K562 (cell line): ENCODE measurements at regions not wholly inside any gene's neighbourhood (a gene's known extent, or its start where the extent isn't known, plus 50 kb on each side); places are given as distances from the start of the nearest gene placed in this dataset.

Source experiments
- ATAC-seq: fragments of 200-7000 bp; cut with Tn5 transposase; 3 replicates; pipeline ENCODE4 v1.9.1; 2020; ENCODE audit warnings: moderate library complexity
- BruUV-seq: library from RNA; stranded (reverse); fragments of 400-500 nt; replicated peaks from 2 replicates; lab custom pipeline; 2021; lab: Mats Ljungman, UMichigan
- CTCF ChIA-PET: fragments of 300-600 bp; formaldehyde crosslinking; extraction: SDS; loops from one replicate; lab custom pipeline; 2021; ENCODE audit warnings: low intra/inter-chr PET ratio; lab: Yijun Ruan, JAX
- POLR2A ChIA-PET: fragments of 300-600, 350-650 bp; sonication (Branson Sonifier 250); formaldehyde crosslinking; extraction: SDS; loops from one replicate; lab custom pipeline; 2021; ENCODE audit warnings: antibody characterized with exemption, inconsistent platforms; lab: Yijun Ruan, JAX
- DNase-seq, 4 experiments: peaks; one replicate each; pipeline versions ENCODE4 v3.0.0 to v3.0.0-alpha.2; 2011 to 2018; ENCODE audit warnings: low spot score in 3 of 4, mixed read lengths in 3 of 4; ENCODE audit errors: extremely low read depth in 1 of 4
- FAIRE-seq: peaks from 2 replicates; lab custom pipeline; 2011; peaks lifted over from hg19 to GRCh38; lab: Jason Lieb, UNC
- H2AFZ ChIP-seq: 2 replicates; pipeline ENCODE4 v1.6.0; 2011; ENCODE audit warnings: low read depth, low read length, control low read depth, inconsistent platforms
- H3K27ac ChIP-seq: fragments of 200-600 bp; 3 replicates; pipeline ENCODE4 v1.8.0; 2011; ENCODE audit warnings: low read depth, mild to moderate bottlenecking, control low read depth, inconsistent platforms, low read length, moderate library complexity, mixed read lengths; ENCODE audit errors: extremely low read depth
- H3K27me3 ChIP-seq, 2 experiments: fragments of 300-600 bp in 1 of 2; 2 replicates in 1 of 2; 3 replicates in 1 of 2; pipeline versions ENCODE4 v1.6.0 to v1.8.0; 2011; ENCODE audit warnings: inconsistent platforms in 2 of 2, low read length in 2 of 2, mild to moderate bottlenecking in 1 of 2, mixed read lengths in 1 of 2, moderate library complexity in 1 of 2; ENCODE audit not compliant: control insufficient read depth in 2 of 2, insufficient read depth in 2 of 2
- H3K36me3 ChIP-seq: fragments of 300-600 bp; 3 replicates; pipeline ENCODE4 v1.8.0; 2011; ENCODE audit warnings: mild to moderate bottlenecking, low read length, inconsistent platforms; ENCODE audit not compliant: control insufficient read depth, insufficient read depth
- H3K4me1 ChIP-seq, 2 experiments: fragments of 200-600 bp in 1 of 2; replicated peaks in 1 of 2; 2 replicates in 1 of 2; 3 replicates in 1 of 2; pipeline versions ENCODE4 v1.5.1 to v1.8.0; 2011; ENCODE audit warnings: inconsistent platforms in 2 of 2, low read length in 2 of 2, mild to moderate bottlenecking in 1 of 2, mixed read lengths in 1 of 2, moderate library complexity in 1 of 2; ENCODE audit not compliant: control insufficient read depth in 2 of 2, insufficient read depth in 2 of 2
- H3K4me2 ChIP-seq: 2 replicates; pipeline ENCODE4 v1.6.1; 2011; ENCODE audit warnings: low read length, control low read depth, inconsistent platforms, mixed read lengths; ENCODE audit not compliant: insufficient read depth
- H3K4me3 ChIP-seq: fragments of 200-600 bp; sonication (generic), shearing (Covaris generic); 2 replicates; pipeline ENCODE4 v1.5.1; 2016; ENCODE audit warnings: control low read depth, inconsistent platforms
- H3K79me2 ChIP-seq: fragments of 200-600 bp; 3 replicates; pipeline ENCODE4 v1.8.0; 2011; ENCODE audit warnings: low read length, inconsistent platforms; ENCODE audit not compliant: control insufficient read depth, insufficient read depth
- H3K9ac ChIP-seq, 2 experiments: 2 replicates each; pipeline versions ENCODE4 v1.6.0 to v1.6.1; 2011; ENCODE audit warnings: low read depth in 2 of 2, low read length in 2 of 2, control low read depth in 1 of 2, inconsistent platforms in 1 of 2, mild to moderate bottlenecking in 1 of 2, mixed read lengths in 1 of 2; ENCODE audit not compliant: insufficient read depth in 1 of 2
- H3K9me1 ChIP-seq: one replicate; pipeline ENCODE4 v1.6.0; 2011; ENCODE audit warnings: inconsistent platforms, mild to moderate bottlenecking, low read length, moderate library complexity; ENCODE audit not compliant: control insufficient read depth, insufficient read depth
- H3K9me3 ChIP-seq: replicated peaks from 2 replicates; pipeline ENCODE4 v1.5.1; 2011; ENCODE audit warnings: low read depth, low read length, inconsistent platforms; ENCODE audit not compliant: control insufficient read depth, insufficient read depth
- H4K20me1 ChIP-seq: replicated peaks from 2 replicates; pipeline ENCODE4 v1.6.1; 2011; ENCODE audit warnings: low read length, inconsistent platforms, mixed read lengths; ENCODE audit not compliant: control insufficient read depth, insufficient read depth
- CREM ChIP-seq: IDR thresholded peaks from 2 replicates; pipeline ENCODE4 v1.6.1; 2014; ENCODE audit warnings: antibody characterized with exemption, low read depth
- HDAC1 ChIP-seq, 2 experiments: fragments of 450-650 bp; IDR thresholded peaks; 2 replicates each; pipeline ENCODE4 v1.6.1; 2016 to 2017; ENCODE audit warnings: inconsistent platforms in 1 of 2, mild to moderate bottlenecking in 1 of 2, moderate library complexity in 1 of 2
- HDAC3 ChIP-seq: fragments of 450-650 bp; IDR thresholded peaks from 2 replicates; pipeline ENCODE4 v1.6.1; 2018; ENCODE audit warnings: borderline replicate concordance, mild to moderate bottlenecking, moderate library complexity; ENCODE audit not compliant: partially characterized antibody
- HNRNPH1 ChIP-seq: fragments of 200-400 bp; formaldehyde crosslinking; optimal IDR thresholded peaks from 2 replicates; pipeline ENCODE3; 2017; ENCODE audit warnings: low read depth, mild to moderate bottlenecking, low read length, moderate library complexity
- KLF16 ChIP-seq: IDR thresholded peaks from 2 replicates; pipeline ENCODE4 v1.6.1; 2016; ENCODE audit warnings: antibody characterized with exemption
- SREBF1 ChIP-seq: fragments of 150-350 bp; IDR thresholded peaks from 2 replicates; pipeline ENCODE4 v1.6.1; 2014; ENCODE audit warnings: antibody characterized with exemption, low read depth, low read length, borderline replicate concordance
- TAF7 ChIP-seq: fragments of 450-650 bp; IDR thresholded peaks from 2 replicates; pipeline ENCODE4 v1.6.1; 2016; ENCODE audit warnings: missing genetic modification characterization, missing compliant biosample characterization
- ZNF12 ChIP-seq: sonication (generic); formaldehyde crosslinking; IDR thresholded peaks from 2 replicates; pipeline ENCODE4 v1.4.0; 2020; ENCODE audit warnings: mild to moderate bottlenecking, missing genetic modification reagents
- ZNF184 ChIP-seq: sonication (generic); formaldehyde crosslinking; IDR thresholded peaks from 2 replicates; pipeline ENCODE4 v1.5.0; 2020; ENCODE audit warnings: missing genetic modification reagents
- ZNF707 ChIP-seq: fragments of 250-450 bp; sonication (Bioruptor Pico); conservative IDR thresholded peaks from 2 replicates; pipeline ENCODE4 v1.8.0; 2022; ENCODE audit warnings: inconsistent platforms, mild to moderate bottlenecking, moderate library complexity
- ZNF766 ChIP-seq: fragments of 200-800 bp; sonication (Bioruptor generic); conservative IDR thresholded peaks from 2 replicates; pipeline ENCODE4 v1.6.1; 2016; ENCODE audit warnings: missing genetic modification characterization, missing compliant biosample characterization
- WGBS: fragments of 100-300 bp; shearing (Covaris generic); methylation state at CpG from one replicate; pipeline ENCODE4 v1.1.6; 2016; ENCODE audit warnings: low coverage, mixed read lengths; ENCODE audit not compliant: insufficient coverage; ENCODE audit errors: missing lambda C conversion rate; 5-methylcytosine and 5-hydroxymethylcytosine counted together
- in situ Hi-C: fragments of 300-500 bp; cut with MboI; formaldehyde crosslinking; loops from 4 replicates; pipeline ENCODE4 v1.15.0; 2018; ENCODE audit warnings: inconsistent platforms, mixed read lengths
- intact Hi-C: fragments of 100-400 bp; cut with micrococcal nuclease; formaldehyde crosslinking; loops from 2 replicates; pipeline ENCODE4 v1.14.2; 2022
- TF ChIP-seq, protein P1 (sequence below): fragments of 450-650 bp; IDR thresholded peaks from 2 replicates; pipeline ENCODE4 v1.6.1; 2016; ENCODE audit warnings: mild to moderate bottlenecking
- TF ChIP-seq, protein P2 (sequence below): fragments of 450-650 bp; IDR thresholded peaks from 2 replicates; pipeline ENCODE4 v1.7.0; 2016; ENCODE audit warnings: borderline replicate concordance

DNA sequence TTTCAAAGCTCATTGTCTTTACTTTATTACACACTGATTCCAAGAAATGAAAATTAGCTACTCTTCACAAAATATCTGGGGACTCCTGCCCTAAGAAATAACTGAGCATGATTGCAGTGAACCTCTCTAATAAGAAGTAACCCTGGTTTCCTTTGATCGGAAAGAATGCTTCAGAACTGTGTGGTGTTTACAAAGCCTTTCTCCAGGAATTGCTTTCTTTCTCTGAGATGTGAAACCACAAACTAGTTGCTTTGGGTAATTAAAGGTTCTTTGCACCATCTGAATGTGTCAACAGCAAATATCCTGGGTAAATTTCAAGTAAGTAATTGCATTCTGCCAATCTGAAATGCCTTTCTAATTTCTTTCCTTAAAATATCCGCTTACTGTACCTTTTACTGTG, 292.9 kb upstream of the SLIT2 start:
- intact Hi-C loops (no loop called here), in situ Hi-C loops (no loop called here)
- Histone ChIP-seq H3K9me3 (no peaks in the 10 kb centered on the region), H2AFZ (no peak overlapping the region), H3K9ac (no peak overlapping the region), H3K79me2 (no peaks in the 10 kb centered on the region), H3K9me1 (no peaks in the 10 kb centered on the region), H4K20me1 (no peaks in the 10 kb centered on the region), H3K4me3 (no peak overlapping the region), H3K36me3 (no peaks in the 10 kb centered on the region), H3K27ac (no peak overlapping the region), H3K4me1 (no peaks in the 10 kb centered on the region), H3K4me2 (no peak overlapping the region), H3K27me3 (no peaks in the 10 kb centered on the region)
- CTCF ChIA-PET: no interaction called here
- TF ChIP-seq HDAC3: no peak
- TF ChIP-seq SREBF1: no peak
- no peak for TF ChIP-seq ZNF707 (CRISPR knock-in tag)
- no peak for TF ChIP-seq KLF16
- no peak for TF ChIP-seq CREM
- TF ChIP-seq, protein P1, sequence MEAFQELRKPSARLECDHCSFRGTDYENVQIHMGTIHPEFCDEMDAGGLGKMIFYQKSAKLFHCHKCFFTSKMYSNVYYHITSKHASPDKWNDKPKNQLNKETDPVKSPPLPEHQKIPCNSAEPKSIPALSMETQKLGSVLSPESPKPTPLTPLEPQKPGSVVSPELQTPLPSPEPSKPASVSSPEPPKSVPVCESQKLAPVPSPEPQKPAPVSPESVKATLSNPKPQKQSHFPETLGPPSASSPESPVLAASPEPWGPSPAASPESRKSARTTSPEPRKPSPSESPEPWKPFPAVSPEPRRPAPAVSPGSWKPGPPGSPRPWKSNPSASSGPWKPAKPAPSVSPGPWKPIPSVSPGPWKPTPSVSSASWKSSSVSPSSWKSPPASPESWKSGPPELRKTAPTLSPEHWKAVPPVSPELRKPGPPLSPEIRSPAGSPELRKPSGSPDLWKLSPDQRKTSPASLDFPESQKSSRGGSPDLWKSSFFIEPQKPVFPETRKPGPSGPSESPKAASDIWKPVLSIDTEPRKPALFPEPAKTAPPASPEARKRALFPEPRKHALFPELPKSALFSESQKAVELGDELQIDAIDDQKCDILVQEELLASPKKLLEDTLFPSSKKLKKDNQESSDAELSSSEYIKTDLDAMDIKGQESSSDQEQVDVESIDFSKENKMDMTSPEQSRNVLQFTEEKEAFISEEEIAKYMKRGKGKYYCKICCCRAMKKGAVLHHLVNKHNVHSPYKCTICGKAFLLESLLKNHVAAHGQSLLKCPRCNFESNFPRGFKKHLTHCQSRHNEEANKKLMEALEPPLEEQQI: no peak
- no peak for TF ChIP-seq ZNF766 (CRISPR knock-in tag)
- TF ChIP-seq ZNF184 (CRISPR knock-in tag): no peak
- no peak for TF ChIP-seq HNRNPH1
- TF ChIP-seq, protein P2, sequence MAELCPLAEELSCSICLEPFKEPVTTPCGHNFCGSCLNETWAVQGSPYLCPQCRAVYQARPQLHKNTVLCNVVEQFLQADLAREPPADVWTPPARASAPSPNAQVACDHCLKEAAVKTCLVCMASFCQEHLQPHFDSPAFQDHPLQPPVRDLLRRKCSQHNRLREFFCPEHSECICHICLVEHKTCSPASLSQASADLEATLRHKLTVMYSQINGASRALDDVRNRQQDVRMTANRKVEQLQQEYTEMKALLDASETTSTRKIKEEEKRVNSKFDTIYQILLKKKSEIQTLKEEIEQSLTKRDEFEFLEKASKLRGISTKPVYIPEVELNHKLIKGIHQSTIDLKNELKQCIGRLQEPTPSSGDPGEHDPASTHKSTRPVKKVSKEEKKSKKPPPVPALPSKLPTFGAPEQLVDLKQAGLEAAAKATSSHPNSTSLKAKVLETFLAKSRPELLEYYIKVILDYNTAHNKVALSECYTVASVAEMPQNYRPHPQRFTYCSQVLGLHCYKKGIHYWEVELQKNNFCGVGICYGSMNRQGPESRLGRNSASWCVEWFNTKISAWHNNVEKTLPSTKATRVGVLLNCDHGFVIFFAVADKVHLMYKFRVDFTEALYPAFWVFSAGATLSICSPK: no peak
- no peak for TF ChIP-seq TAF7 (tag)
- TF ChIP-seq ZNF12 (CRISPR knock-in tag): no peak
- no peak for TF ChIP-seq HDAC1 (IDR thresholded peaks at IDR 0.05)
- BruUV-seq: no TSS peak
- POLR2A ChIA-PET: no interaction called here
- DNase-seq: no peak
- 6% methylated on average over 2 of the region's 2 CpGs for WGBS
- no peak for ATAC-seq
- no peak for FAIRE-seq
